GM23338 (cell line): ENCODE measurements at regions not wholly inside any gene's neighbourhood (a gene's known extent, or its start where the extent isn't known, plus 50 kb on each side); places are given as distances from the start of the nearest gene placed in this dataset.
"Not testable (repeated sequence)": the region's sequence is repeated elsewhere in the genome, so short reads cannot be mapped to it uniquely, and the experiment has no call there.

Experiments
- CREB1 ChIP-seq: fragments of 250-450 bp; sonication (Bioruptor Pico); IDR thresholded peaks from 2 replicates; pipeline ENCODE4 v1.5.0; 2020; ENCODE audit warnings: low read depth, mild to moderate bottlenecking, moderate library complexity
- CTCF ChIP-seq, 2 experiments: fragments of 200-600 bp in 1 of 2; sonication (generic) in 1 of 2; conservative IDR thresholded peaks; 2 replicates each; pipeline versions ENCODE4 v1.5.1 to v1.6.1; 2016 to 2017; ENCODE audit warnings: antibody characterized with exemption in 2 of 2, low read depth in 2 of 2, mild to moderate bottlenecking in 2 of 2, moderate library complexity in 1 of 2
- EZH2 ChIP-seq: fragments of 200-600 bp; sonication (generic); IDR thresholded peaks from one replicate; pipeline ENCODE4 v1.8.0; 2017; ENCODE audit warnings: antibody characterized with exemption, mild to moderate bottlenecking, low read depth; ENCODE audit not compliant: unreplicated experiment
- POLR2AphosphoS5 ChIP-seq: IDR thresholded peaks from 2 replicates; pipeline ENCODE4 v1.6.1; 2016; ENCODE audit warnings: antibody characterized with exemption, low read depth

- not testable (repeated sequence) for TF ChIP-seq CREB1 (CRISPR knock-in tag); CTCF (conservative IDR thresholded peaks at IDR 0.05; ENCODE audit: low read depth in 2 of 2); EZH2; POLR2AphosphoS5
Measured at GRCh38 chr1:120465900-120466299, 51.1 kb downstream of the NBPF8 start.
